Hindlimb muscle (tissue), 1 donor: ENCODE measurements at regions not wholly inside any gene's neighbourhood (a gene's known extent, or its start where the extent isn't known, plus 50 kb on each side); places are given as distances from the start of the nearest gene placed in this dataset.

Experiments
- DNase-seq: peaks from one replicate; pipeline ENCODE4 v3.0.0-alpha.2; 2013

DNA sequence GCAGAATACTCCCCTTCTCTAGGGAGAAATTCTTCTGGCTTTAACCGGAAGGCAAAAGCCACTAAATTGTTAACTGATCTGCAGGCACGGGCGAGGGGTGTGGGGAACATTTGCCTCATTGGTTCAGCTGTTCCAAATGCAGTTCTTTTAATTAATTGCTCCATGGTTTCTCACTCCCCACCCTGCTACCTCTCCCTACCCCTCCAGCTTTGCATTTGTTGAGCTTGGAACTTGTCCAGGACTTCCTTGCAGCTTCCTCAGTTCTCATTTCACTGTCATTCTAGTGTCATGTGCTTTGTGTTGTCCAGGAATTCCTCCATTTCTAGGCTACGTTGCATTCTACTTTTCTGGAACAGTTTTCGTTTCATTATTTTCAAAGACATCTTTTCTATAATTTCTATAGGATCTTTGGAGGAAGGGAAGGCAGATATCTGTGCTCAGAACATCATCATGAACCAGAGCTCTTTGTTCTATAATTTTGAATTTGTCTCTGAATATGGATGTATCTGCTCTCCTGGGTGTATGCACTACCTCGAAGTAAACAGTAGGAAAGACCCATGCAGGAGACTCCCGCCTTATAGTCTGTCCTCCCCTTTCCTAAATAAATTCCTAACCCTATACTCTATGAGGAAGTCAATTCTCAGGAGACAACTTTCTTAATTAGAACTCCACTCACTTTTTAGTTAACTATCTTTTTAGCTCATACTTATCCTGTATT is 132.4 kb upstream of the LMO4 start:
- DNase-seq, result no peak

- DNase-seq, result no peak
Measured at GRCh38 chr1:87197156-87197555, 131.5 kb upstream of the LMO4 start.

- no peak for DNase-seq
Measured at GRCh38 chr1:87197641-87198040, 131.0 kb upstream of the LMO4 start.

DNA sequence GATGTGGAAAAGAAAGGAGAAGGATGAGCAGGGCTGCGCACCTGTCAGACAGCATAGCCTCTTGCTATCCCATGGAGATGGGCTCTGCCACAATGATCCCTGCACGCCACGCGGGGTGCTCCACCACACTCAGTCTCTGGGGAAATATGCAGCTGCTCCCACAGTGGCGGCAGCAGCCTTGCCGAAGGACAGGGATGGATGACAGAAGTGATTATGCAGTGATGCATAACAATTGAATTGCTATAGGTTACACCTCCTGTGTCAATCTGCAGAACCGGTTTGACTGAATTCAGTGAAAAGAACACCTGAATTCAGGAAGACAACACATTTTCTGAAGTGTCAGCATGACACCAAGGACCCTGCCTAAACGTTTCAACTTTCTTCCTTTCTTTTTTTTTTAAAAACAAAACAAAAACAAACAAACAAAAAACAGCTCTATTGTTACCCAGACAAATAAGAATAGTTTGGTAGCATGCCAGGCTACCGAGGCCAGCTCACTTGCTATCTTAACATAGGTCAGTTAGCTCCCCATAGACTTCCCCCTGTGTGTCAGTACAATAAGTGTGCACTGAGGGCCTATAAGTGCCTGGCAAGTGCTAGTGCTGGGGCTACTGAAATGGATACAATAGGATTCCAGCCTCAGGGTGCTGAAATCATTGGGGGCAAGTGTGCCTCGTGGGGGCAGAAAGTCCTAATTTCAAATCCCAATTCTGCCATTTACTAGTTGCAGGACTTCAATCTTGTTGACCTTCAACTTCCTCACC is 127.6 kb upstream of the LMO4 start:
- no peak for DNase-seq

GRCh38 chr1:87201768-87202167 is 126.9 kb upstream of the LMO4 start:
- no peak for DNase-seq

GRCh38 chr1:87202451-87202850 is 126.2 kb upstream of the LMO4 start:
- DNase-seq, result no peak

DNA sequence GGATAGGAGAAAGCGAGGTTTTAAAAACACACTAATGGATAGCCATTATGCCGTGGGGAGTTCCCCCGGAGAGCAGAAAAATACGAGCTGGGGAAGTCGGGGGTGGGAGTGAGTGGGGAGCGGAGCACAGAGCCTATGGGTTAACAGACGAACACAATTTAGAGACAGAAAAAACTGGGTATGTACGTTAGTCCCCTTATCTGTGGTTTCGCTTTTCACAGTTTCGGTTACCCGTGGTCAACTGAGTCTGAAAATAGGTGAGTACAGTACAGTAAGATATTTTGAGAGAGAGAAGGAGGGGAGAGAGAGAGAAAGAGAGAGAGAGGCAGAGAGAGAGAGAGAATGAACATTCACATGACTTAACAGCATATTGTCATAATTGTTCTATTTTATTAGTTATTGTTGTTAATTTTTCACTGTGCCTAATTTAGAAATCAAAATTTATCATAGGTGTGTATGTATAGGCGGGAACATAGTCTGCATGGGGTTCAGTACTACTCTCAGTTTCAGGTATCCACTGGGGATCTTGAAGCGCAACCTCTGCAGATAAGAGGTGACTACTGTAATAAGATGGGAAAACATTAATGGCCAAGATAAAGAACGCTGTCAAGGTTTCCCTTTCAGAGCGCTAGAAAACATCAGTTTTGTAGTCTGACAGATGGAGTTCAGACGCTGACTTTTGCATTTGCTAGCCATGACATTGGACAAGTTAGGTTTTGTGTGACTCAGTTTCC is 125.6 kb upstream of the LMO4 start:
- no peak for DNase-seq

- DNase-seq, result no peak
Measured at GRCh38 chr1:87203904-87204303, 124.8 kb upstream of the LMO4 start.

DNA sequence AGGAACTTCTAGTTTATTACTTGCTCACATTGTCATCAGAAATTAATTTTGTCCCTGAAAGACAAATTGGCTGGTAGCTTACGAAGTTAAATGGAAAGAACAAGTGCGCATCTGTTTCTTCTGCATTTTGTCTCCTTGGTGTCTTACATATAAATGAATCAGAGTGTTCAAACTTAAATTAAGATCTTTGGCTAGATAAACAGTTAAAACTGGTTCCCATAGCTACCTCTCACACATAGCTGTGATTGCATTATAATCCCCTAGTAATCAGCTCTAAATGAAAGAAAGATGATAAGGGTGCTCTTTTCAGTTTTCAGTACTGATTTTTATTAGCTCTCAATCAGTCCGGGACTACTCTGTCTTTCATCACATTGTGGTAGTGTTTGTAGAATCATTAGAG is 124.2 kb upstream of the LMO4 start:
- DNase-seq, result no peak

DNA sequence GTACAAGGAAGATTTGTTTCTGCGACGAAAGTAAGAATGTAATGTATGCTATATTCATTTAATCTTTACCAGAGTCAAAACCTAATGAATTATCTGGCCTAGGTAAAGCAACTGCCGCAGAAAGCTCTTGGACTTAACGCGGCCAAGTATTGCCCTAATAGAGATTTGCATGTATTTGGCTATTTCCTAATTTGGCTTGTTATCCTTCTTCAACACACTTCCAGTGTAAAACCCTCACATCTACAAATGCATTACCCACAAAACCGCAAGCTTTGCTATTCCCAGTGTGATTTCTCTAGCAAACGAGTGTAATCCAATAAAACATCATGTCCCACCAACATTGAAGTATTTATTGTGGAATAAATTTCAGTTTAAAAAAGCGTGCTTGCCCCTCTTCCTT is 123.8 kb upstream of the LMO4 start:
- DNase-seq, result no peak

- no peak for DNase-seq
Measured at GRCh38 chr1:87206044-87206831, 122.4 kb upstream of the LMO4 start.

- DNase-seq, result no peak
Measured at GRCh38 chr1:87208080-87208479, 120.6 kb upstream of the LMO4 start.

- no peak for DNase-seq
Measured at GRCh38 chr1:87208931-87209330, 119.7 kb upstream of the LMO4 start.

- DNase-seq, result no peak
Measured at GRCh38 chr1:87210151-87210550, 118.5 kb upstream of the LMO4 start.

DNA sequence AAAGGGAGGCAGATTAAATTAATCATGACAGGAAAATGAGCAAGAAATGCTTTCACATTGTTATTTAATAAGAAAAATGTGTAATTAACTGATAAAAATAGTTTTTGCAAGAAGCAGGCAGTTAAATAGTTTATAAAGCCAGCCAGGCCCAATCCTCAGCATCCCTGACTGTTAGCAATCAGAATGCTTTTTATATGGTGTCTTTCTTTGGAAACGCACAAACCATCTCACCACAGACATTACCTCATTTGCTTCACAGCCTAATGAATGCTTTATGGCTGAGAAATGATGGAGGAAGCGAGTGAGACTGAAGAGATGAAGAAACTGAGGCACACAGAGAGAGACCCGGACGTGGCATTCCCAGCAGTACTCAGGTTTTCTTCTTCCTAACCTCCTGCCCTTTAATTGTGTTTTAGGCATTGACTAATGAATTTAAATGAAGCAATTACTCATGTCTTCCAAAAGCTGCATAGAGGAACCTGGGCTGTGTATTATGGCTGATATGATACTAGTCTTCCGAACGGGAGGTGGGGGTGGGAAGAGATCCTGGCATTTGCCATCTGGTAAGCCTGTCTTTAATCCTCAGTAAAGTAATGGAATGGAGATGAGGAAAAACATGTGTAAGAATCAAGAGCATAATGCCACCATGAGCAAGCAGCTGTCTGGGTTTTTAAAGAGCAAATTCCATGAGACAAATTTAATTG is 116.1 kb upstream of the LMO4 start:
- DNase-seq, result no peak

DNA sequence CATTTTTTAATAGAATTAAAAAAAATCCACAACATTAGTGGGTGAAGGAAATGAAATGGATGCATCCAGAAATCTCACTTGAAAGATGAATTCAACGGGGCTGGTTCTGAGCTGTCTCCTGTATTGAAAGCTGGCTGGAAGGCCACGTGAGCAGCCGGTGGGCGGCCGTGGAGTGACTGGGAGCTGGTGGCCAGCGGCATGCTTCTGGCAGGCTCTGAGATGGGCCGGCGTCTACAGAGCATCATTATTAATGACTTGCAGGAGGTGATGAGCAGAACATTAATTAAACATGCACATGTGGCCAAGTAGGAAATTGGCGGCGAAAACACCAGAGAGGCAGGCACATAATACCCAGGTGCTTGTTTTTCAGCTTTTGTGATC is 115.6 kb upstream of the LMO4 start:
- no peak for DNase-seq

DNA sequence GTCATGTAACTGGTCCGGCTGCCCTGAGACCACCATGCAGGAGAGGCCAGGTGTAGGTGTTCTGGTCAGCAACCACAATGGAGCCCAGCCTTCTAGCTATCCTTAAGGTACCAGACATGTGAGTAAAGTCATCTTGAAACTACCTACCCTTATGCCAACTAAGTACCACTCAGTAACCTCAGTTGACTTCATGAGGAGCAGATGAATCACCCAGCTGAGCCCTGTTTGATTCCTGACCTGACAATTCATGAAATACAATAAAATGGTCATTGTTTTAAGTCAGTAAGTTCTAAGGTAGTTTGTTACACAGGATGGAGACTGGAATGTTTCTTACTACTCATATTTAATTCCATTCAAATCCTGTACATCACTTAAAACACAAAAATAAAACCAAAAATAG is 113.1 kb upstream of the LMO4 start:
- no peak for DNase-seq

DNA sequence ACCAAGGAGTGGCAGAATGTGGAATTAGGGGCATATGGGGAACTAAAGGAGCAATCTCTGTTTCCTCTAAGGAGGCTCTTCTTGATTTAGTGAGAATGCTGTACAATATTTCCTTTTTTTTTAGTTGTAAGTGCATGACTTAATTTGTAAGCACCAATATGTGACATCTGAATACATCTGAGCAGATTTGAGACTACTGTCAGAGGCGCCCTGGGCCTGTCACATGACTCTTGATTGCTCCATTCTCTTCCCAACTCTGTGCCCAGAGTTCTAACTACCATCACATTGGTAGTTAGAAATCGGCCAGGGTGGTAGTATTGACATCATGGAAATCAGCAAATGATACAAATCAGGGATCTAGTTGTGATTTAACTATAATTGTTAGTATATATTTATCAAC is 110.1 kb upstream of the LMO4 start:
- no peak for DNase-seq

- DNase-seq, result no peak
Measured at GRCh38 chr1:87219141-87219540, 109.5 kb upstream of the LMO4 start.

GRCh38 chr1:87219626-87220025 is 109.1 kb upstream of the LMO4 start:
- DNase-seq, result no peak

GRCh38 chr1:87220993-87221392 is 107.7 kb upstream of the LMO4 start:
- no peak for DNase-seq

GRCh38 chr1:87224201-87224600 is 104.5 kb upstream of the LMO4 start:
- DNase-seq, result no peak
